Mesodermal cell (in vitro differentiated cells): ENCODE measurements at regions not wholly inside any gene's neighbourhood (a gene's known extent, or its start where the extent isn't known, plus 50 kb on each side); places are given as distances from the start of the nearest gene placed in this dataset.
"Not testable (repeated sequence)": the region's sequence is repeated elsewhere in the genome, so short reads cannot be mapped to it uniquely, and the experiment has no call there.

Experiments used
- H3K27ac ChIP-seq: 2 replicates; pipeline ENCODE4 v1.7.0; 2013; ENCODE audit warnings: mild to moderate bottlenecking, low read depth, low read length, moderate library complexity; ENCODE audit not compliant: severe bottlenecking
- H3K36me3 ChIP-seq: 2 replicates; pipeline ENCODE4 v1.7.1; 2013; ENCODE audit warnings: mild to moderate bottlenecking, low read length, moderate library complexity; ENCODE audit not compliant: control insufficient read depth, insufficient read depth
- H3K4me1 ChIP-seq: one replicate; pipeline ENCODE4 v1.7.1; 2013; ENCODE audit warnings: mild to moderate bottlenecking, low read length; ENCODE audit not compliant: insufficient read depth, control insufficient read depth, poor library complexity, severe bottlenecking
- H3K4me3 ChIP-seq: 2 replicates; pipeline ENCODE4 v1.7.0; 2013; ENCODE audit warnings: low read length, control low read depth, mild to moderate bottlenecking; ENCODE audit not compliant: insufficient read depth, poor library complexity, severe bottlenecking; ENCODE audit errors: extremely low read depth
- H3K9me3 ChIP-seq: 2 replicates; pipeline ENCODE4 v1.7.1; 2013; ENCODE audit warnings: mild to moderate bottlenecking, low read length, moderate library complexity; ENCODE audit not compliant: control insufficient read depth
- WGBS, 2 experiments: methylation state at CpG; one replicate each; pipeline ENCODE4 v1.1.5; 2013; ENCODE audit warnings: missing lambda C conversion rate in 2 of 2; ENCODE audit not compliant: insufficient coverage in 2 of 2; 5-methylcytosine and 5-hydroxymethylcytosine counted together

DNA sequence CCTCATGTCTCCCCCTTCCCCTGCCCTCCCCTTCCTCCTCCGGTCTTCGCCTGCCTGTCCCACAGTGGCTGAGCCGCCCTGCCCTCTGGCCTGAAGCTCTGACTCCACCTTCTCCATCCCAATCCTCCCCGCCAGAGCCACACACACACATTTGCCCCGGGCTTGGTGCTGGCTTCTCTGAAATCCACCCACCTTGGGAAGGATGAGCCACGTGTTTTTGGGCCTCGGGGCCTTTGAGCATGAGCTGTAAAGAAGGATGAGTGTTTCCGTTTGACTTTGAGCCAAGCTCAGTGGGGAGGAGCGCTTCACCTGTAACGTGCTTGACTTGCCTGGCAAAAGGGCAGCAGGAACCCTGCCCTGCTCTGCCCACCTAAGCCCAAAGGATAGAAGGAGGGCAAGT is 295.1 kb downstream of the SIPA1L2 start:
- no peaks in the 10 kb centered on the region for H3K36me3 ChIP-seq
- H3K4me3 ChIP-seq, result no peak overlapping the region
- H3K9me3 ChIP-seq, result peaks cover 10% of the 10 kb centered on the region
- no peak overlapping the region for H3K27ac ChIP-seq
- WGBS, 2 experiments, result 88 to 96% methylated on average over 5 to 7 of the region's 10 CpGs
- H3K4me1 ChIP-seq, result no peaks in the 10 kb centered on the region

GRCh38 chr1:232334246-232334645 is 295.7 kb downstream of the SIPA1L2 start:
- Histone ChIP-seq H3K36me3 (no peaks in the 10 kb centered on the region), H3K27ac (no peak overlapping the region), H3K4me3 (no peak overlapping the region), H3K9me3 (peaks cover 10% of the 10 kb centered on the region), H3K4me1 (no peaks in the 10 kb centered on the region)
- WGBS, 2 experiments, result 70 to 100% methylated on average over 1 to 2 of the region's 3 CpGs

DNA sequence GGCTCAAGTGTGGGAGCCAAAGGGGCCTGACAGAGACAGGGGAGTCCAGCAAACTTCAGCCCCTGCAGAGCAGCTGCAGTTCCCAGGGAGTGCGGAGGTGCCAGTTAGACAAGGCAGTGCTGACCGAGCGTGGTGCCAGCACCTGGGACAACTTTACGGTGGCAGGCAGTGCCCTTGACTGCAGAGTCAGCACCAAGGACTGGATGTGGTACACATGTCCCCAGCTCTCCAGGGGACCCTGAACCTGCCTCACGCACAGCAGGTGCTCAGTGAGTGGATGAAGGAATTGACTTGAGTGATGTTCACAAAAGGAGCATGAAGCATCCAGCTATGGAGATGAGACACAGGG is 296.5 kb downstream of the SIPA1L2 start:
- 94 to 97% methylated on average over 4 to 5 of the region's 5 CpGs for WGBS, 2 experiments
- Histone ChIP-seq H3K27ac (no peak overlapping the region), H3K4me1 (no peaks in the 10 kb centered on the region), H3K36me3 (no peaks in the 10 kb centered on the region), H3K4me3 (no peak overlapping the region), H3K9me3 (peaks cover 10% of the 10 kb centered on the region)

- H3K4me1 ChIP-seq, H3K27ac ChIP-seq, H3K4me3 ChIP-seq, H3K36me3 ChIP-seq: not testable (repeated sequence)
- 91 to 95% methylated on average over 4 of the region's 9 CpGs for WGBS, 2 experiments
- peaks cover 10% of the 10 kb centered on the region for H3K9me3 ChIP-seq
These were observed 297.1 kb downstream of the SIPA1L2 start for GRCh38 chr1:232332710-232333418.

GRCh38 chr1:232329103-232329813 is 300.7 kb downstream of the SIPA1L2 start:
- no peaks in the 10 kb centered on the region for H3K4me1 ChIP-seq
- 89 to 95% methylated on average over 7 to 9 of the region's 10 CpGs for WGBS, 2 experiments
- H3K4me3 ChIP-seq, result no peak overlapping the region
- peaks cover 10% of the 10 kb centered on the region for H3K9me3 ChIP-seq
- no peaks in the 10 kb centered on the region for H3K36me3 ChIP-seq
- no peak overlapping the region for H3K27ac ChIP-seq

DNA sequence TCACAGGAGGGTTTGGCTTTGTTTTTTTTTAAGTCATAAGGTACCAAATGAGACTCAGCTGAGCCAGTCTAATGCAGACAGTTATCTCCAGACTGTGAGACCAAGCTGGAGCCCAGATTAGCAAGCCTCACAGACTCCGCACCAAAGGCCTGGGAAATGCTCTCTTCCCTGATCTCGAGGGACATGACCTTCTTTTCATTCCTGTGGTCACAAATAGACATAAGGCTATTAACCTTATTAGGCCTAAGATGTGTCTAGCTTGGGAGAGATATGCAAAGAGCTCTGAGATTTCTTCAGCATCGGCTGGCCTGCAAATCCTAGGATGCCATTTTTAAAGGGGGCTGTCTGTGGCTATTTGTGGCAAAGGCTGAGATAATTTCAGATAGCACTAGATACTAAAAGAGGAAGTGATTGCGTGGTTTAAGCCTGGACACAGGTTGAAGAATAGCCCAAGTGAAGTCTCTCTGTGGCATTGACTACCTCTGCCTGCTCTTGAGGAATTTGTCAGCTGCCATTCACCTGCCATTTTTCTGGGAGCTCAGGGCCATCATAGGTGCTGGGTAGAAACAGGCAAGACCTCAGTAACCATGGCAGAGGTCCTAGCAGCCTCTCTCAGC is 301.3 kb downstream of the SIPA1L2 start:
- Histone ChIP-seq H3K27ac (no peak overlapping the region), H3K4me1 (no peaks in the 10 kb centered on the region), H3K9me3 (peaks cover 10% of the 10 kb centered on the region), H3K4me3 (no peak overlapping the region), H3K36me3 (no peaks in the 10 kb centered on the region)
- WGBS, 2 experiments, result 76 to 90% methylated on average over 3 to 4 of the region's 4 CpGs

- Histone ChIP-seq H3K27ac (no peak overlapping the region), H3K4me3 (no peak overlapping the region), H3K9me3 (peaks cover 10% of the 10 kb centered on the region), H3K36me3 (no peaks in the 10 kb centered on the region), H3K4me1 (no peaks in the 10 kb centered on the region)
- WGBS, 2 experiments, result 85 to 86% methylated on average over 3 to 4 of the region's 5 CpGs
These were observed 302.0 kb downstream of the SIPA1L2 start for GRCh38 chr1:232327899-232328298.

DNA sequence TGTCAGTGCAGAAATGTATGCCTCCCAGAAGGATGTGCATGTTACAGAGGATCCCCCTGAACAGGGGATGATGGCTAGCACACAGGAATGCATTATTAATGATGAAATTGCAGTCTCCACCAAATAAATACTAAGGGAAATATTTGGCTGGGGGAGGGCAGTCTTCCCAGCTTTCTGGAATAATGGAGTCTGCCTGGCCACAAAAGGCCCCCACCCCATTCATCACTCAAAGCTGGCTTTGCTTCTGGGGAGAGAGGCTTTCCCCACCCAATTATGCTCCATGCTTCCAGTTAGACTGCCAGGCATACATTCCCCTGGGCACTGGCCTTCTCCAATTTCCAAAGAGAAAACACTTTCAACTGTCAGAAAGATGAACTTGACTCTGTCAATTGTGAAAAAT is 302.7 kb downstream of the SIPA1L2 start:
- peaks cover 10% of the 10 kb centered on the region for H3K9me3 ChIP-seq
- no peak overlapping the region for H3K4me3 ChIP-seq
- H3K27ac ChIP-seq, result no peak overlapping the region
- no peaks in the 10 kb centered on the region for H3K4me1 ChIP-seq
- no peaks in the 10 kb centered on the region for H3K36me3 ChIP-seq

DNA sequence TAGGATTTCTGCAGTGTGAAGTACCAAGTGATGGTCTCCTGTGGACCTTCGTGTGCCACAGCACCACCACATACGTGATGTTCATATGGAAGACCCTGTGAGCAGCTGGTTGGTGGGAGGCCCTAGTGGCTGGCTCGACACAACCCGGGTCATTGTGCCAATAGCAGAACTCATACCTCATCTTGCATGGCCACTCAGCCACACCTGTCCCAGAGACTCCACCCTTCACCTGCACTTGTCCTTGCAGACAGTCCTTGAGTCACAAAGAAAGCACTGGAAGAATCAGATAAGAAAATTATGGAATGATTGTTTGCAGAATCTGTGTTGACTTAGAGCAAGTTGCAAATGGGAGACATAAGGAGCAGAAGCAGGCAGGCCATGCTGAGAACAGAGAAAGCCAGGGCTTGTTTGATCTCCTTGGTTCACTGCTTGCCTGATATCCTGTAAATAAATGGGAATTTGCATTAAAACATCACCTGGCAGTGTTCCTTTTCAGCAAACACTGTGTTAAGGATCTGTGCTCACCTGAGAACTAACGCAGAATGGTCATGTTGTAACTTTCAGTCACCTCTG is 307.7 kb downstream of the SIPA1L2 start:
- H3K4me1 ChIP-seq, result no peaks in the 10 kb centered on the region
- H3K36me3 ChIP-seq, result no peaks in the 10 kb centered on the region
- no peak overlapping the region for H3K27ac ChIP-seq
- WGBS, 2 experiments, result 86 to 91% methylated on average over 4 to 5 of the region's 5 CpGs
- H3K4me3 ChIP-seq, result no peak overlapping the region
- peaks cover 7% of the 10 kb centered on the region for H3K9me3 ChIP-seq

- peak overlapping the region; percentile 67 for H3K27ac ChIP-seq
- whole genome bisulfite sequencing, 2 experiments, result 91 to 100% methylated on average over 2 to 4 of the region's 4 CpGs
These were observed 310.3 kb downstream of the SIPA1L2 start for GRCh38 chr1:232319518-232320210.

More at GRCh38 chr1:232319518-232320210, 310.3 kb downstream of the SIPA1L2 start:
- Histone ChIP-seq H3K4me3 (no peak overlapping the region), H3K9me3 (peaks cover 7% of the 10 kb centered on the region), H3K36me3 (no peaks in the 10 kb centered on the region), H3K4me1 (no peaks in the 10 kb centered on the region)
